GM23338 (cell line): ENCODE measurements at regions not wholly inside any gene's neighbourhood (a gene's known extent, or its start where the extent isn't known, plus 50 kb on each side); places are given as distances from the start of the nearest gene placed in this dataset.

Source experiments
- ATAC-seq: fragments of 200-7000 bp; cut with Tn5 transposase; 3 replicates; pipeline ENCODE4 v1.9.1; 2020
- DNase-seq: peaks from one replicate; pipeline ENCODE4 v3.0.0-alpha.2; 2015; ENCODE audit warnings: low spot score
- H2AFZ ChIP-seq: fragments of 200-600 bp; sonication (generic); 2 replicates; pipeline ENCODE4 v1.8.0; 2016; ENCODE audit warnings: antibody characterized with exemption, mild to moderate bottlenecking, moderate library complexity
- H3F3A ChIP-seq: fragments of 200-600 bp; sonication (generic); replicated peaks from 2 replicates; pipeline ENCODE4 v1.8.0; 2017; ENCODE audit warnings: antibody characterized with exemption, mixed run types, low read depth
- H3K27ac ChIP-seq: fragments of 200-600 bp; sonication (generic); 2 replicates; pipeline ENCODE4 v1.6.1; 2016; ENCODE audit warnings: low read depth
- H3K27me3 ChIP-seq: fragments of 200-600 bp; sonication (generic); 2 replicates; pipeline ENCODE4 v1.8.0; 2016; ENCODE audit warnings: mild to moderate bottlenecking, mixed run types, moderate library complexity; ENCODE audit not compliant: insufficient read depth
- H3K36me3 ChIP-seq: fragments of 200-600 bp; sonication (generic); 2 replicates; pipeline ENCODE4 v1.8.0; 2016; ENCODE audit warnings: mild to moderate bottlenecking; ENCODE audit not compliant: insufficient read depth
- H3K4me1 ChIP-seq: fragments of 200-600 bp; sonication (generic); 2 replicates; pipeline ENCODE4 v1.8.0; 2016; ENCODE audit warnings: mild to moderate bottlenecking, moderate library complexity; ENCODE audit not compliant: insufficient read depth
- H3K4me2 ChIP-seq: fragments of 200-600 bp; sonication (generic); 2 replicates; pipeline ENCODE4 v1.7.1; 2017; ENCODE audit warnings: mixed run types
- H3K4me3 ChIP-seq: fragments of 200-600 bp; sonication (generic); 2 replicates; pipeline ENCODE4 v1.6.1; 2016; ENCODE audit warnings: mixed run types
- H3K79me2 ChIP-seq: fragments of 200-600 bp; sonication (generic); replicated peaks from 2 replicates; pipeline ENCODE4 v1.8.0; 2017; ENCODE audit warnings: mild to moderate bottlenecking; ENCODE audit not compliant: insufficient read depth
- H3K9me2 ChIP-seq: fragments of 200-600 bp; sonication (generic); 2 replicates; pipeline ENCODE4 v1.8.0; 2017; ENCODE audit not compliant: insufficient read depth
- H4K20me1 ChIP-seq: fragments of 200-600 bp; sonication (generic); replicated peaks from 2 replicates; pipeline ENCODE4 v1.8.0; 2017; ENCODE audit warnings: mild to moderate bottlenecking; ENCODE audit not compliant: insufficient read depth
- H3K27ac Mint-ChIP-seq: 2 replicates; pipeline ENCODE4 v1.8.0; 2020; ENCODE audit warnings: inconsistent platforms, mild to moderate bottlenecking, moderate library complexity, mixed read lengths
- H3K27me3 Mint-ChIP-seq: 3 replicates; pipeline ENCODE4 v1.8.0; 2022; ENCODE audit warnings: low read depth, mild to moderate bottlenecking, moderate library complexity, mixed read lengths, inconsistent platforms; ENCODE audit not compliant: insufficient read depth, poor library complexity
- H3K36me3 Mint-ChIP-seq: 3 replicates; pipeline ENCODE4 v1.8.0; 2021; ENCODE audit warnings: low read depth, mild to moderate bottlenecking, inconsistent platforms, moderate library complexity, mixed read lengths
- H3K4me1 Mint-ChIP-seq: 3 replicates; pipeline ENCODE4 v1.8.0; 2020; ENCODE audit warnings: mild to moderate bottlenecking, inconsistent platforms, mixed read lengths
- H3K4me3 Mint-ChIP-seq: 3 replicates; pipeline ENCODE4 v1.8.0; 2021; ENCODE audit warnings: moderate library complexity, mild to moderate bottlenecking, inconsistent platforms, mixed read lengths
- H3K9me3 Mint-ChIP-seq: 3 replicates; pipeline ENCODE4 v1.8.0; 2020; ENCODE audit warnings: moderate library complexity, mild to moderate bottlenecking, inconsistent platforms, mixed read lengths
- CREB1 ChIP-seq: fragments of 250-450 bp; sonication (Bioruptor Pico); IDR thresholded peaks from 2 replicates; pipeline ENCODE4 v1.5.0; 2020; ENCODE audit warnings: low read depth, mild to moderate bottlenecking, moderate library complexity
- EZH2 ChIP-seq: fragments of 200-600 bp; sonication (generic); IDR thresholded peaks from one replicate; pipeline ENCODE4 v1.8.0; 2017; ENCODE audit warnings: antibody characterized with exemption, mild to moderate bottlenecking, low read depth; ENCODE audit not compliant: unreplicated experiment
- EZH2phosphoT487 ChIP-seq: fragments of 200-600 bp; sonication (generic); IDR thresholded peaks from one replicate; pipeline ENCODE4 v1.8.1; 2018; ENCODE audit warnings: antibody characterized with exemption; ENCODE audit not compliant: unreplicated experiment
- JUNB ChIP-seq: IDR thresholded peaks from one replicate; pipeline ENCODE4 v1.6.1; 2016; ENCODE audit warnings: antibody characterized with exemption; ENCODE audit not compliant: unreplicated experiment
- NANOG ChIP-seq: IDR thresholded peaks from 2 replicates; pipeline ENCODE4 v1.6.1; 2016; ENCODE audit warnings: antibody characterized with exemption, borderline replicate concordance
- POLR2AphosphoS5 ChIP-seq: IDR thresholded peaks from 2 replicates; pipeline ENCODE4 v1.6.1; 2016; ENCODE audit warnings: antibody characterized with exemption, low read depth
- STAT1 ChIP-seq: IDR thresholded peaks from one replicate; pipeline ENCODE4 v1.6.1; 2016; ENCODE audit warnings: antibody characterized with exemption; ENCODE audit not compliant: unreplicated experiment
- ZNF114 ChIP-seq: fragments of 250-450 bp; sonication (Bioruptor Pico); IDR thresholded peaks from 2 replicates; pipeline ENCODE4 v1.5.0; 2020; ENCODE audit warnings: mild to moderate bottlenecking, moderate library complexity
- ZNF331 ChIP-seq: fragments of 250-450 bp; sonication (Bioruptor Pico); IDR thresholded peaks from 2 replicates; pipeline ENCODE4 v1.5.0; 2020; ENCODE audit warnings: low read depth, mild to moderate bottlenecking, moderate library complexity
- TF ChIP-seq, protein P1 (sequence below): IDR thresholded peaks from one replicate; pipeline ENCODE4 v1.6.1; 2018; ENCODE audit warnings: antibody characterized with exemption; ENCODE audit not compliant: unreplicated experiment
- TF ChIP-seq, protein P2 (sequence below): fragments of 250-450 bp; sonication (Bioruptor Pico); IDR thresholded peaks from 2 replicates; pipeline ENCODE4 v1.5.0; 2020; ENCODE audit warnings: mild to moderate bottlenecking, moderate library complexity
- TF ChIP-seq, protein P3 (sequence below): IDR thresholded peaks from 2 replicates; pipeline ENCODE4 v1.6.1; 2016; ENCODE audit warnings: antibody characterized with exemption
- TF ChIP-seq, protein P4 (sequence below), 2 experiments: fragments of 200-600 bp in 1 of 2; sonication (generic) in 1 of 2; conservative IDR thresholded peaks; 2 replicates each; pipeline versions ENCODE4 v1.5.1 to v1.6.1; 2016 to 2017; ENCODE audit warnings: antibody characterized with exemption in 2 of 2, low read depth in 2 of 2, mild to moderate bottlenecking in 2 of 2, moderate library complexity in 1 of 2

DNA sequence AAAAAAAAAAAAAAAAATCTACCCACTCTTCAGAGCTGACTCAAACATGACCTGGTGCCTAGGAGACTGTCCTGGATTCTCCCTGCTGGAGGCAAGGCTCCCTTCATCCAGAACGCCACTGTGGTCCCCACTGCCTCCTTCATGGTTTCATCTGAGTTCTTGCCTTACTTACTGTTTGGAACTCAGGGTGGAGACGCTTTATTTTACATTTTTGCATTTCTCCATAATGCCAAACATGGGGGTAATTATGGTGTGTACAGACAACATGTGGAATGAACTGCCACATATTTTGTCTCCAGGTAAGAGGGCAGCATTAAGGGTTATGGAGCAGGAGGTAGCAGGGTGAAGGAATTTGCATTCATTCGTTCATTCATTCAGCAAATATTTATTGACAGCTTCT, 58.1 kb upstream of the KCNK12 start:
- Histone ChIP-seq H3K79me2 (no peaks in the 10 kb centered on the region), H4K20me1 (no peaks in the 10 kb centered on the region), H3K4me1 (no peaks in the 10 kb centered on the region), H3K36me3 (no peaks in the 10 kb centered on the region; the same call in 1 of the 2 replicates), H3K27me3 (no peaks in the 10 kb centered on the region), H3K9me2 (peaks cover 5% of the 10 kb centered on the region; the same call in 1 of the 2 replicates), H3K4me2 (no peak overlapping the region), H3K4me3 (no peak overlapping the region), H2AFZ (no peak overlapping the region), H3K27ac (no peak overlapping the region), H3F3A (no peaks in the 10 kb centered on the region)
- H3K4me1 Mint-ChIP-seq = peaks cover 9% of the 10 kb centered on the region
- DNase-seq = no peak
- peaks cover 15% of the 10 kb centered on the region for H3K27me3 Mint-ChIP-seq
- H3K27ac Mint-ChIP-seq = no peak overlapping the region
- no peak for TF ChIP-seq ZNF331 (CRISPR knock-in tag)
- no peak for TF ChIP-seq POLR2AphosphoS5
- TF ChIP-seq, protein P1, sequence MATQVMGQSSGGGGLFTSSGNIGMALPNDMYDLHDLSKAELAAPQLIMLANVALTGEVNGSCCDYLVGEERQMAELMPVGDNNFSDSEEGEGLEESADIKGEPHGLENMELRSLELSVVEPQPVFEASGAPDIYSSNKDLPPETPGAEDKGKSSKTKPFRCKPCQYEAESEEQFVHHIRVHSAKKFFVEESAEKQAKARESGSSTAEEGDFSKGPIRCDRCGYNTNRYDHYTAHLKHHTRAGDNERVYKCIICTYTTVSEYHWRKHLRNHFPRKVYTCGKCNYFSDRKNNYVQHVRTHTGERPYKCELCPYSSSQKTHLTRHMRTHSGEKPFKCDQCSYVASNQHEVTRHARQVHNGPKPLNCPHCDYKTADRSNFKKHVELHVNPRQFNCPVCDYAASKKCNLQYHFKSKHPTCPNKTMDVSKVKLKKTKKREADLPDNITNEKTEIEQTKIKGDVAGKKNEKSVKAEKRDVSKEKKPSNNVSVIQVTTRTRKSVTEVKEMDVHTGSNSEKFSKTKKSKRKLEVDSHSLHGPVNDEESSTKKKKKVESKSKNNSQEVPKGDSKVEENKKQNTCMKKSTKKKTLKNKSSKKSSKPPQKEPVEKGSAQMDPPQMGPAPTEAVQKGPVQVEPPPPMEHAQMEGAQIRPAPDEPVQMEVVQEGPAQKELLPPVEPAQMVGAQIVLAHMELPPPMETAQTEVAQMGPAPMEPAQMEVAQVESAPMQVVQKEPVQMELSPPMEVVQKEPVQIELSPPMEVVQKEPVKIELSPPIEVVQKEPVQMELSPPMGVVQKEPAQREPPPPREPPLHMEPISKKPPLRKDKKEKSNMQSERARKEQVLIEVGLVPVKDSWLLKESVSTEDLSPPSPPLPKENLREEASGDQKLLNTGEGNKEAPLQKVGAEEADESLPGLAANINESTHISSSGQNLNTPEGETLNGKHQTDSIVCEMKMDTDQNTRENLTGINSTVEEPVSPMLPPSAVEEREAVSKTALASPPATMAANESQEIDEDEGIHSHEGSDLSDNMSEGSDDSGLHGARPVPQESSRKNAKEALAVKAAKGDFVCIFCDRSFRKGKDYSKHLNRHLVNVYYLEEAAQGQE = no peak
- TF ChIP-seq ZNF114 (CRISPR knock-in tag) = no peak
- no peak for TF ChIP-seq JUNB
- no peak for TF ChIP-seq STAT1
- TF ChIP-seq, protein P2, sequence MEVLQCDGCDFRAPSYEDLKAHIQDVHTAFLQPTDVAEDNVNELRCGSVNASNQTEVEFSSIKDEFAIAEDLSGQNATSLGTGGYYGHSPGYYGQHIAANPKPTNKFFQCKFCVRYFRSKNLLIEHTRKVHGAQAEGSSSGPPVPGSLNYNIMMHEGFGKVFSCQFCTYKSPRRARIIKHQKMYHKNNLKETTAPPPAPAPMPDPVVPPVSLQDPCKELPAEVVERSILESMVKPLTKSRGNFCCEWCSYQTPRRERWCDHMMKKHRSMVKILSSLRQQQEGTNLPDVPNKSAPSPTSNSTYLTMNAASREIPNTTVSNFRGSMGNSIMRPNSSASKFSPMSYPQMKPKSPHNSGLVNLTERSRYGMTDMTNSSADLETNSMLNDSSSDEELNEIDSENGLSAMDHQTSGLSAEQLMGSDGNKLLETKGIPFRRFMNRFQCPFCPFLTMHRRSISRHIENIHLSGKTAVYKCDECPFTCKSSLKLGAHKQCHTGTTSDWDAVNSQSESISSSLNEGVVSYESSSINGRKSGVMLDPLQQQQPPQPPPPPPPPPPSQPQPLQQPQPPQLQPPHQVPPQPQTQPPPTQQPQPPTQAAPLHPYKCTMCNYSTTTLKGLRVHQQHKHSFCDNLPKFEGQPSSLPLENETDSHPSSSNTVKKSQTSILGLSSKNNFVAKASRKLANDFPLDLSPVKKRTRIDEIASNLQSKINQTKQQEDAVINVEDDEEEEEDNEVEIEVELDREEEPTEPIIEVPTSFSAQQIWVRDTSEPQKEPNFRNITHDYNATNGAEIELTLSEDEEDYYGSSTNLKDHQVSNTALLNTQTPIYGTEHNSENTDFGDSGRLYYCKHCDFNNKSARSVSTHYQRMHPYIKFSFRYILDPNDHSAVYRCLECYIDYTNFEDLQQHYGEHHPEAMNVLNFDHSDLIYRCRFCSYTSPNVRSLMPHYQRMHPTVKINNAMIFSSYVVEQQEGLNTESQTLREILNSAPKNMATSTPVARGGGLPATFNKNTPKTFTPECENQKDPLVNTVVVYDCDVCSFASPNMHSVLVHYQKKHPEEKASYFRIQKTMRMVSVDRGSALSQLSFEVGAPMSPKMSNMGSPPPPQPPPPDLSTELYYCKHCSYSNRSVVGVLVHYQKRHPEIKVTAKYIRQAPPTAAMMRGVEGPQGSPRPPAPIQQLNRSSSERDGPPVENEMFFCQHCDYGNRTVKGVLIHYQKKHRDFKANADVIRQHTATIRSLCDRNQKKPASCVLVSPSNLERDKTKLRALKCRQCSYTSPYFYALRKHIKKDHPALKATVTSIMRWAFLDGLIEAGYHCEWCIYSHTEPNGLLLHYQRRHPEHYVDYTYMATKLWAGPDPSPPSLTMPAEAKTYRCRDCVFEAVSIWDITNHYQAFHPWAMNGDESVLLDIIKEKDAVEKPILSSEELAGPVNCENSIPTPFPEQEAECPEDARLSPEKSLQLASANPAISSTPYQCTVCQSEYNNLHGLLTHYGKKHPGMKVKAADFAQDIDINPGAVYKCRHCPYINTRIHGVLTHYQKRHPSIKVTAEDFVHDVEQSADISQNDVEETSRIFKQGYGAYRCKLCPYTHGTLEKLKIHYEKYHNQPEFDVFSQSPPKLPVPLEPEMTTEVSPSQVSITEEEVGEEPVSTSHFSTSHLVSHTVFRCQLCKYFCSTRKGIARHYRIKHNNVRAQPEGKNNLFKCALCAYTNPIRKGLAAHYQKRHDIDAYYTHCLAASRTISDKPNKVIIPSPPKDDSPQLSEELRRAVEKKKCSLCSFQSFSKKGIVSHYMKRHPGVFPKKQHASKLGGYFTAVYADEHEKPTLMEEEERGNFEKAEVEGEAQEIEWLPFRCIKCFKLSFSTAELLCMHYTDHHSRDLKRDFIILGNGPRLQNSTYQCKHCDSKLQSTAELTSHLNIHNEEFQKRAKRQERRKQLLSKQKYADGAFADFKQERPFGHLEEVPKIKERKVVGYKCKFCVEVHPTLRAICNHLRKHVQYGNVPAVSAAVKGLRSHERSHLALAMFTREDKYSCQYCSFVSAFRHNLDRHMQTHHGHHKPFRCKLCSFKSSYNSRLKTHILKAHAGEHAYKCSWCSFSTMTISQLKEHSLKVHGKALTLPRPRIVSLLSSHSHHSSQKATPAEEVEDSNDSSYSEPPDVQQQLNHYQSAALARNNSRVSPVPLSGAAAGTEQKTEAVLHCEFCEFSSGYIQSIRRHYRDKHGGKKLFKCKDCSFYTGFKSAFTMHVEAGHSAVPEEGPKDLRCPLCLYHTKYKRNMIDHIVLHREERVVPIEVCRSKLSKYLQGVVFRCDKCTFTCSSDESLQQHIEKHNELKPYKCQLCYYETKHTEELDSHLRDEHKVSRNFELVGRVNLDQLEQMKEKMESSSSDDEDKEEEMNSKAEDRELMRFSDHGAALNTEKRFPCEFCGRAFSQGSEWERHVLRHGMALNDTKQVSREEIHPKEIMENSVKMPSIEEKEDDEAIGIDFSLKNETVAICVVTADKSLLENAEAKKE (CRISPR knock-in tag) = no peak
- TF ChIP-seq NANOG = no peak
- TF ChIP-seq CREB1 = no peak
- no peak for TF ChIP-seq EZH2
- no peak for TF ChIP-seq EZH2phosphoT487
- TF ChIP-seq, protein P3, sequence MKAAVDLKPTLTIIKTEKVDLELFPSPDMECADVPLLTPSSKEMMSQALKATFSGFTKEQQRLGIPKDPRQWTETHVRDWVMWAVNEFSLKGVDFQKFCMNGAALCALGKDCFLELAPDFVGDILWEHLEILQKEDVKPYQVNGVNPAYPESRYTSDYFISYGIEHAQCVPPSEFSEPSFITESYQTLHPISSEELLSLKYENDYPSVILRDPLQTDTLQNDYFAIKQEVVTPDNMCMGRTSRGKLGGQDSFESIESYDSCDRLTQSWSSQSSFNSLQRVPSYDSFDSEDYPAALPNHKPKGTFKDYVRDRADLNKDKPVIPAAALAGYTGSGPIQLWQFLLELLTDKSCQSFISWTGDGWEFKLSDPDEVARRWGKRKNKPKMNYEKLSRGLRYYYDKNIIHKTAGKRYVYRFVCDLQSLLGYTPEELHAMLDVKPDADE = no peak
- TF ChIP-seq, protein P4, sequence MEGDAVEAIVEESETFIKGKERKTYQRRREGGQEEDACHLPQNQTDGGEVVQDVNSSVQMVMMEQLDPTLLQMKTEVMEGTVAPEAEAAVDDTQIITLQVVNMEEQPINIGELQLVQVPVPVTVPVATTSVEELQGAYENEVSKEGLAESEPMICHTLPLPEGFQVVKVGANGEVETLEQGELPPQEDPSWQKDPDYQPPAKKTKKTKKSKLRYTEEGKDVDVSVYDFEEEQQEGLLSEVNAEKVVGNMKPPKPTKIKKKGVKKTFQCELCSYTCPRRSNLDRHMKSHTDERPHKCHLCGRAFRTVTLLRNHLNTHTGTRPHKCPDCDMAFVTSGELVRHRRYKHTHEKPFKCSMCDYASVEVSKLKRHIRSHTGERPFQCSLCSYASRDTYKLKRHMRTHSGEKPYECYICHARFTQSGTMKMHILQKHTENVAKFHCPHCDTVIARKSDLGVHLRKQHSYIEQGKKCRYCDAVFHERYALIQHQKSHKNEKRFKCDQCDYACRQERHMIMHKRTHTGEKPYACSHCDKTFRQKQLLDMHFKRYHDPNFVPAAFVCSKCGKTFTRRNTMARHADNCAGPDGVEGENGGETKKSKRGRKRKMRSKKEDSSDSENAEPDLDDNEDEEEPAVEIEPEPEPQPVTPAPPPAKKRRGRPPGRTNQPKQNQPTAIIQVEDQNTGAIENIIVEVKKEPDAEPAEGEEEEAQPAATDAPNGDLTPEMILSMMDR (conservative IDR thresholded peaks at IDR 0.05; ENCODE audit: low read depth in 2 of 2) = no peak
- no peak for ATAC-seq
- peaks cover 3% of the 10 kb centered on the region; the same call in 1 of the 3 replicates for H3K36me3 Mint-ChIP-seq
- no peaks in the 10 kb centered on the region for H3K9me3 Mint-ChIP-seq
- no peak overlapping the region for H3K4me3 Mint-ChIP-seq
